GM12891 (cell line): ENCODE measurements at regions not wholly inside any gene's neighbourhood (a gene's known extent, or its start where the extent isn't known, plus 50 kb on each side); places are given as distances from the start of the nearest gene placed in this dataset.

Experiments used
- PAX5 ChIP-seq: IDR thresholded peaks from 2 replicates; pipeline ENCODE4 v1.6.1; 2011; ENCODE audit warnings: low read length, moderate library complexity, mild to moderate bottlenecking; ENCODE audit not compliant: insufficient read depth, severe bottlenecking
- POLR2A ChIP-seq: IDR thresholded peaks from 2 replicates; pipeline ENCODE4 v1.6.1; 2011; ENCODE audit warnings: low read depth, low read length, control low read depth
- POLR2AphosphoS5 ChIP-seq: IDR thresholded peaks from 2 replicates; pipeline ENCODE4 v1.6.1; 2011; ENCODE audit warnings: low read depth, low read length, control low read depth
- POU2F2 ChIP-seq: IDR thresholded peaks from 2 replicates; pipeline ENCODE4 v1.6.1; 2011; ENCODE audit warnings: low read depth, mild to moderate bottlenecking, control low read depth, low read length, moderate library complexity
- SPI1 ChIP-seq: IDR thresholded peaks from 2 replicates; pipeline ENCODE4 v1.6.1; 2011; ENCODE audit warnings: low read depth, low read length, control low read depth
- TAF1 ChIP-seq: IDR thresholded peaks from 2 replicates; pipeline ENCODE4 v1.6.1; 2011; ENCODE audit warnings: low read depth, low read length, control low read depth

- TF ChIP-seq POLR2A, result no peak
- TF ChIP-seq TAF1, result no peak
- TF ChIP-seq POLR2AphosphoS5, result no peak
- TF ChIP-seq POU2F2, result no peak
- TF ChIP-seq SPI1, result no peak
- TF ChIP-seq PAX5, result no peak
These were observed 489.1 kb downstream of the FOXG1 start for GRCh38 chr14:29255692-29256091.
